ENCODE measurements at regions not wholly inside any gene's neighbourhood (a gene's known extent, or its start where the extent isn't known, plus 50 kb on each side); places are given as distances from the start of the nearest gene placed in this dataset.

- Histone ChIP-seq H3K9me3 (no peaks in the 10 kb centered on the region), H3K4me3 (no peak overlapping the region), H3K4me1 (peaks cover 0 to 11% (median 0%) of the 10 kb centered on the region in 4 donors), H3K27ac (no peak overlapping the region), H3K36me3 (no peaks in the 10 kb centered on the region), H3K27me3 (no peaks in the 10 kb centered on the region)
- intact Hi-C loops (cut with DNase I; ENCODE audit: low total_unique reads) (no loop called here), in situ Hi-C loops (cut with MboI; ENCODE audit: low pct_ligation_motif_present in 1 of 4, low pct_unique_long_range_greater_than_20kb in 1 of 4, low sequenced_read_pairs in 3 of 4) (no loop called here)
- TF ChIP-seq, protein P1, sequence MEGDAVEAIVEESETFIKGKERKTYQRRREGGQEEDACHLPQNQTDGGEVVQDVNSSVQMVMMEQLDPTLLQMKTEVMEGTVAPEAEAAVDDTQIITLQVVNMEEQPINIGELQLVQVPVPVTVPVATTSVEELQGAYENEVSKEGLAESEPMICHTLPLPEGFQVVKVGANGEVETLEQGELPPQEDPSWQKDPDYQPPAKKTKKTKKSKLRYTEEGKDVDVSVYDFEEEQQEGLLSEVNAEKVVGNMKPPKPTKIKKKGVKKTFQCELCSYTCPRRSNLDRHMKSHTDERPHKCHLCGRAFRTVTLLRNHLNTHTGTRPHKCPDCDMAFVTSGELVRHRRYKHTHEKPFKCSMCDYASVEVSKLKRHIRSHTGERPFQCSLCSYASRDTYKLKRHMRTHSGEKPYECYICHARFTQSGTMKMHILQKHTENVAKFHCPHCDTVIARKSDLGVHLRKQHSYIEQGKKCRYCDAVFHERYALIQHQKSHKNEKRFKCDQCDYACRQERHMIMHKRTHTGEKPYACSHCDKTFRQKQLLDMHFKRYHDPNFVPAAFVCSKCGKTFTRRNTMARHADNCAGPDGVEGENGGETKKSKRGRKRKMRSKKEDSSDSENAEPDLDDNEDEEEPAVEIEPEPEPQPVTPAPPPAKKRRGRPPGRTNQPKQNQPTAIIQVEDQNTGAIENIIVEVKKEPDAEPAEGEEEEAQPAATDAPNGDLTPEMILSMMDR (IDR thresholded peaks at IDR 0.05) = no peak
- TF ChIP-seq POLR2AphosphoS5 (IDR thresholded peaks at IDR 0.05) (no peak), EP300 (IDR thresholded peaks at IDR 0.05; ENCODE audit: low read depth) (no peak), POLR2A (IDR thresholded peaks at IDR 0.05) (no peak)
- DNase-seq = no peak
Observed at GRCh38 chr4:81789158-81789557, 317.5 kb upstream of the RASGEF1B start.

GRCh38 chr4:81786766-81787165 is 315.1 kb upstream of the RASGEF1B start:
- WGBS, 2 donors (ENCODE audit: low coverage in 1 of 2) = 82% methylated on average over 1 of the region's 1 CpG; no CpG with 5 or more reads in 1 of the 2 donors
- in situ Hi-C loops (cut with MboI; ENCODE audit: low pct_ligation_motif_present in 1 of 4, low pct_unique_long_range_greater_than_20kb in 1 of 4, low sequenced_read_pairs in 3 of 4) (no loop called here), intact Hi-C loops (cut with DNase I; ENCODE audit: low total_unique reads) (no loop called here)
- no peaks in the 10 kb centered on the region for H3K36me3 ChIP-seq
- TF ChIP-seq POLR2A (IDR thresholded peaks at IDR 0.05) = no peak
- TF ChIP-seq POLR2AphosphoS5 (IDR thresholded peaks at IDR 0.05) = no peak
- TF ChIP-seq, protein P1 (IDR thresholded peaks at IDR 0.05) = no peak
- TF ChIP-seq EP300 (IDR thresholded peaks at IDR 0.05; ENCODE audit: low read depth) = no peak
- no peak overlapping the region for H3K4me3 ChIP-seq
- DNase-seq = no peak
- no peaks in the 10 kb centered on the region for H3K9me3 ChIP-seq
- H3K4me1 ChIP-seq = peaks cover 0 to 11% (median 0%) of the 10 kb centered on the region in 4 donors
- H3K27me3 ChIP-seq = no peaks in the 10 kb centered on the region
- no peak overlapping the region for H3K27ac ChIP-seq

GRCh38 chr4:81786063-81786763 is 314.5 kb upstream of the RASGEF1B start:
- intact Hi-C loops (cut with DNase I; ENCODE audit: low total_unique reads) (no loop called here), in situ Hi-C loops (cut with MboI; ENCODE audit: low pct_ligation_motif_present in 1 of 4, low pct_unique_long_range_greater_than_20kb in 1 of 4, low sequenced_read_pairs in 3 of 4) (no loop called here)
- Histone ChIP-seq H3K4me3 (no peak overlapping the region), H3K4me1 (peaks cover 0 to 11% (median 0%) of the 10 kb centered on the region in 4 donors), H3K27me3 (no peaks in the 10 kb centered on the region), H3K36me3 (no peaks in the 10 kb centered on the region), H3K9me3 (no peaks in the 10 kb centered on the region), H3K27ac (no peak overlapping the region)
- 33 to 42% methylated on average over 3 to 4 of the region's 4 CpGs for WGBS, 2 donors (ENCODE audit: low coverage in 1 of 2)
- TF ChIP-seq EP300 (IDR thresholded peaks at IDR 0.05; ENCODE audit: low read depth) (no peak), POLR2A (IDR thresholded peaks at IDR 0.05) (no peak), POLR2AphosphoS5 (IDR thresholded peaks at IDR 0.05) (no peak)
- TF ChIP-seq, protein P1 (IDR thresholded peaks at IDR 0.05) = no peak
- peak; percentile 19 for DNase-seq

- intact Hi-C loops (cut with DNase I; ENCODE audit: low total_unique reads) = no loop called here
- H3K36me3 ChIP-seq = no peaks in the 10 kb centered on the region
- H3K4me3 ChIP-seq = no peak overlapping the region
- H3K27ac ChIP-seq = no peak overlapping the region
- 86 to 95% methylated on average over 2 to 4 of the region's 4 CpGs for WGBS, 2 donors (ENCODE audit: low coverage in 1 of 2)
- TF ChIP-seq POLR2AphosphoS5 (IDR thresholded peaks at IDR 0.05) (no peak), POLR2A (IDR thresholded peaks at IDR 0.05) (no peak), EP300 (IDR thresholded peaks at IDR 0.05; ENCODE audit: low read depth) (no peak)
- TF ChIP-seq, protein P1 (IDR thresholded peaks at IDR 0.05) = no peak
- H3K27me3 ChIP-seq = no peaks in the 10 kb centered on the region
- in situ Hi-C loops (cut with MboI; ENCODE audit: low pct_ligation_motif_present in 1 of 4, low pct_unique_long_range_greater_than_20kb in 1 of 4, low sequenced_read_pairs in 3 of 4) = no loop called here
- no peak for DNase-seq
- no peaks in the 10 kb centered on the region for H3K9me3 ChIP-seq
- peaks cover 0 to 11% (median 0%) of the 10 kb centered on the region in 4 donors for H3K4me1 ChIP-seq
Observed at GRCh38 chr4:81785338-81785737, 313.6 kb upstream of the RASGEF1B start.

Measured in transverse colon (tissue), 4 donors.